Liver (tissue), 3 donors: ENCODE measurements at regions not wholly inside any gene's neighbourhood (a gene's known extent, or its start where the extent isn't known, plus 50 kb on each side); places are given as distances from the start of the nearest gene placed in this dataset.

Source experiments
- ATF3 ChIP-seq: IDR thresholded peaks from 2 replicates; pipeline ENCODE4 v1.6.1; 2016; ENCODE audit warnings: antibody characterized with exemption
- EGR1 ChIP-seq, 2 donors: IDR thresholded peaks; 2 replicates each; pipeline ENCODE4 v1.6.1; 2016 to 2018; ENCODE audit warnings: antibody characterized with exemption in 2 of 2, low read depth in 2 of 2
- HNF4A ChIP-seq, 2 donors: conservative IDR thresholded peaks; 2 replicates each; pipeline ENCODE4 v1.6.1; 2016; ENCODE audit warnings: antibody characterized with exemption in 2 of 2, mild to moderate bottlenecking in 2 of 2
- JUND ChIP-seq, 2 donors: IDR thresholded peaks; 2 replicates each; pipeline ENCODE4 v1.6.1; 2016; ENCODE audit warnings: antibody characterized with exemption in 2 of 2
- NR2F2 ChIP-seq: IDR thresholded peaks from 2 replicates; pipeline ENCODE4 v1.6.1; 2016; ENCODE audit warnings: antibody characterized with exemption
- RAD21 ChIP-seq, 2 donors: IDR thresholded peaks; 2 replicates each; pipeline ENCODE4 v1.6.1; 2016; ENCODE audit warnings: antibody characterized with exemption in 2 of 2, mild to moderate bottlenecking in 2 of 2
- RXRA ChIP-seq, 2 donors: IDR thresholded peaks; 2 replicates each; pipeline ENCODE4 v1.6.1; 2017 to 2018; ENCODE audit warnings: antibody characterized with exemption in 2 of 2, mild to moderate bottlenecking in 1 of 2
- TAF1 ChIP-seq: conservative IDR thresholded peaks from 2 replicates; pipeline ENCODE4 v1.6.1; 2016; ENCODE audit warnings: antibody characterized with exemption, mild to moderate bottlenecking
- YY1 ChIP-seq: IDR thresholded peaks from 2 replicates; pipeline ENCODE4 v1.6.1; 2016; ENCODE audit warnings: antibody characterized with exemption, mild to moderate bottlenecking
- TF ChIP-seq, protein P1 (sequence below): fragments of 150-350 bp; IDR thresholded peaks from 2 replicates; pipeline ENCODE4 v1.5.1; 2017; ENCODE audit warnings: improper control_type of control experiment, low read depth, low read length; ENCODE audit not compliant: missing input control
- TF ChIP-seq, protein P2 (sequence below): IDR thresholded peaks from 2 replicates; pipeline ENCODE4 v1.6.1; 2016; ENCODE audit warnings: antibody characterized with exemption, mild to moderate bottlenecking
- donor health status: healthy.
- donor health status: healthy.

DNA sequence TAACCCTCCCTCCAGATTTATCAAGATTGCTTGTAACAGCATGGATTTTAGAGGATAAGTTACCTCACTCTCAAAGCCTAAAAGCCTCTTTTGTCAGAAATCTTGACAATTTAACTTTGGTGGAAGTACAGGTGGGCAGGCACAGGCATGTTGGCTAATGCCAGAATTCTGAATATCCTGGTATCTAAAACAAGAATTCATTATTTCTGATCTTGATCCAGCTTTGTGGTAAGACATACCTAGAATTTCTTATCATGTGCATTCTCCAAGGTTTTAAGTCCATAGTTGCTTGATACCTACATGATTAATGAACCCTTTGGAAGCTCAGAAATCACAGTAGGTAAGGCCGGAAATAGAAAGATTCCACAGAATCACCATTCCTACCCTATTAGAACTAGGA, 109.9 kb upstream of the TTC14 start:
- TF ChIP-seq, protein P1, sequence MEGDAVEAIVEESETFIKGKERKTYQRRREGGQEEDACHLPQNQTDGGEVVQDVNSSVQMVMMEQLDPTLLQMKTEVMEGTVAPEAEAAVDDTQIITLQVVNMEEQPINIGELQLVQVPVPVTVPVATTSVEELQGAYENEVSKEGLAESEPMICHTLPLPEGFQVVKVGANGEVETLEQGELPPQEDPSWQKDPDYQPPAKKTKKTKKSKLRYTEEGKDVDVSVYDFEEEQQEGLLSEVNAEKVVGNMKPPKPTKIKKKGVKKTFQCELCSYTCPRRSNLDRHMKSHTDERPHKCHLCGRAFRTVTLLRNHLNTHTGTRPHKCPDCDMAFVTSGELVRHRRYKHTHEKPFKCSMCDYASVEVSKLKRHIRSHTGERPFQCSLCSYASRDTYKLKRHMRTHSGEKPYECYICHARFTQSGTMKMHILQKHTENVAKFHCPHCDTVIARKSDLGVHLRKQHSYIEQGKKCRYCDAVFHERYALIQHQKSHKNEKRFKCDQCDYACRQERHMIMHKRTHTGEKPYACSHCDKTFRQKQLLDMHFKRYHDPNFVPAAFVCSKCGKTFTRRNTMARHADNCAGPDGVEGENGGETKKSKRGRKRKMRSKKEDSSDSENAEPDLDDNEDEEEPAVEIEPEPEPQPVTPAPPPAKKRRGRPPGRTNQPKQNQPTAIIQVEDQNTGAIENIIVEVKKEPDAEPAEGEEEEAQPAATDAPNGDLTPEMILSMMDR, result no peak
- TF ChIP-seq HNF4A (conservative IDR thresholded peaks at IDR 0.05), result no peak
- no peak for TF ChIP-seq TAF1
- no peak for TF ChIP-seq RAD21 (IDR thresholded peaks at IDR 0.05)
- no peak for TF ChIP-seq YY1
- TF ChIP-seq EGR1 (IDR thresholded peaks at IDR 0.05; ENCODE audit: low read depth in 2 of 2), result no peak
- TF ChIP-seq NR2F2, result no peak
- no peak for TF ChIP-seq JUND (IDR thresholded peaks at IDR 0.05)
- no peak for TF ChIP-seq RXRA (IDR thresholded peaks at IDR 0.05)
- TF ChIP-seq ATF3, result no peak
- TF ChIP-seq, protein P2, sequence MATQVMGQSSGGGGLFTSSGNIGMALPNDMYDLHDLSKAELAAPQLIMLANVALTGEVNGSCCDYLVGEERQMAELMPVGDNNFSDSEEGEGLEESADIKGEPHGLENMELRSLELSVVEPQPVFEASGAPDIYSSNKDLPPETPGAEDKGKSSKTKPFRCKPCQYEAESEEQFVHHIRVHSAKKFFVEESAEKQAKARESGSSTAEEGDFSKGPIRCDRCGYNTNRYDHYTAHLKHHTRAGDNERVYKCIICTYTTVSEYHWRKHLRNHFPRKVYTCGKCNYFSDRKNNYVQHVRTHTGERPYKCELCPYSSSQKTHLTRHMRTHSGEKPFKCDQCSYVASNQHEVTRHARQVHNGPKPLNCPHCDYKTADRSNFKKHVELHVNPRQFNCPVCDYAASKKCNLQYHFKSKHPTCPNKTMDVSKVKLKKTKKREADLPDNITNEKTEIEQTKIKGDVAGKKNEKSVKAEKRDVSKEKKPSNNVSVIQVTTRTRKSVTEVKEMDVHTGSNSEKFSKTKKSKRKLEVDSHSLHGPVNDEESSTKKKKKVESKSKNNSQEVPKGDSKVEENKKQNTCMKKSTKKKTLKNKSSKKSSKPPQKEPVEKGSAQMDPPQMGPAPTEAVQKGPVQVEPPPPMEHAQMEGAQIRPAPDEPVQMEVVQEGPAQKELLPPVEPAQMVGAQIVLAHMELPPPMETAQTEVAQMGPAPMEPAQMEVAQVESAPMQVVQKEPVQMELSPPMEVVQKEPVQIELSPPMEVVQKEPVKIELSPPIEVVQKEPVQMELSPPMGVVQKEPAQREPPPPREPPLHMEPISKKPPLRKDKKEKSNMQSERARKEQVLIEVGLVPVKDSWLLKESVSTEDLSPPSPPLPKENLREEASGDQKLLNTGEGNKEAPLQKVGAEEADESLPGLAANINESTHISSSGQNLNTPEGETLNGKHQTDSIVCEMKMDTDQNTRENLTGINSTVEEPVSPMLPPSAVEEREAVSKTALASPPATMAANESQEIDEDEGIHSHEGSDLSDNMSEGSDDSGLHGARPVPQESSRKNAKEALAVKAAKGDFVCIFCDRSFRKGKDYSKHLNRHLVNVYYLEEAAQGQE, result no peak
